GM13977 (cell line): ENCODE measurements at regions not wholly inside any gene's neighbourhood (a gene's known extent, or its start where the extent isn't known, plus 50 kb on each side); places are given as distances from the start of the nearest gene placed in this dataset.

Experiments
- DNase-seq: peaks from one replicate; pipeline ENCODE4 v3.0.0; 2012; ENCODE audit warnings: low spot score
- in situ Hi-C: fragments of 300-500 bp; cut with MboI; formaldehyde crosslinking; loops from one replicate; pipeline ENCODE4 v1.12.0; 2022; ENCODE audit warnings: low sequenced_read_pairs, low pct_unique_long_range_greater_than_20kb, mixed read lengths, inconsistent platforms; ENCODE audit not compliant: unreplicated experiment
- TF ChIP-seq, protein P1 (sequence below): IDR thresholded peaks from 2 replicates; pipeline ENCODE4 v1.5.1; 2012; ENCODE audit warnings: mild to moderate bottlenecking, control low read depth; ENCODE audit not compliant: insufficient read depth; ENCODE audit errors: extremely low read depth, missing control alignments

DNA sequence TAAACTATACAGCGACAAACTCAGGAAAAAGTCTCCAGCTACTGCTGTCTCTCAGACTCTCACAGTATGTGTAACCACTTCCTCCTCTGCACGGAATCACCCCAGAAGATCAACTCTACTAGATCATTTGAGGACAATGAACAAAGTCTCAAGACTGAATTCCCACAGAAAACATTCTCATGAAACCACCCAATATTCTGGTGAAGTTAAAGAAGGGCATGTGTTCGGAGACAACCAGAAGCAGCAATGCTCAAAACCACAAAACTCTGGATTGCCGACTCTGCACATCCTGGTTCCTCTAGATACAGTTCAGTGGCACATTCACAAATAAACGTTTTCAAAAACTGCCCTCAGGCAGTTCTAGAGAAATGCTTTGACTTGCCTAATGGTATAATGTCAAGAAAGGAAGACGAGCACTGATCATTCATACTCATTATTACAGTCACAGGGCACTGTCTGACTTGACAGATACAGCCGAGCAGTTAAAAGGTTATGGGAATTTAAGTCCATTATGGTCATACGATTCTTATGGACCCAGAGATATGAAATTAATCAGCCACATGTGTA is 91.9 kb upstream of the STK17B start:
- TF ChIP-seq, protein P1, sequence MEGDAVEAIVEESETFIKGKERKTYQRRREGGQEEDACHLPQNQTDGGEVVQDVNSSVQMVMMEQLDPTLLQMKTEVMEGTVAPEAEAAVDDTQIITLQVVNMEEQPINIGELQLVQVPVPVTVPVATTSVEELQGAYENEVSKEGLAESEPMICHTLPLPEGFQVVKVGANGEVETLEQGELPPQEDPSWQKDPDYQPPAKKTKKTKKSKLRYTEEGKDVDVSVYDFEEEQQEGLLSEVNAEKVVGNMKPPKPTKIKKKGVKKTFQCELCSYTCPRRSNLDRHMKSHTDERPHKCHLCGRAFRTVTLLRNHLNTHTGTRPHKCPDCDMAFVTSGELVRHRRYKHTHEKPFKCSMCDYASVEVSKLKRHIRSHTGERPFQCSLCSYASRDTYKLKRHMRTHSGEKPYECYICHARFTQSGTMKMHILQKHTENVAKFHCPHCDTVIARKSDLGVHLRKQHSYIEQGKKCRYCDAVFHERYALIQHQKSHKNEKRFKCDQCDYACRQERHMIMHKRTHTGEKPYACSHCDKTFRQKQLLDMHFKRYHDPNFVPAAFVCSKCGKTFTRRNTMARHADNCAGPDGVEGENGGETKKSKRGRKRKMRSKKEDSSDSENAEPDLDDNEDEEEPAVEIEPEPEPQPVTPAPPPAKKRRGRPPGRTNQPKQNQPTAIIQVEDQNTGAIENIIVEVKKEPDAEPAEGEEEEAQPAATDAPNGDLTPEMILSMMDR = no peak
- in situ Hi-C loops = loop anchor here (25.0 kb wide), 1 partner anchor 101 kb away; the partner anchor contains the start of gene STK17B

DNA sequence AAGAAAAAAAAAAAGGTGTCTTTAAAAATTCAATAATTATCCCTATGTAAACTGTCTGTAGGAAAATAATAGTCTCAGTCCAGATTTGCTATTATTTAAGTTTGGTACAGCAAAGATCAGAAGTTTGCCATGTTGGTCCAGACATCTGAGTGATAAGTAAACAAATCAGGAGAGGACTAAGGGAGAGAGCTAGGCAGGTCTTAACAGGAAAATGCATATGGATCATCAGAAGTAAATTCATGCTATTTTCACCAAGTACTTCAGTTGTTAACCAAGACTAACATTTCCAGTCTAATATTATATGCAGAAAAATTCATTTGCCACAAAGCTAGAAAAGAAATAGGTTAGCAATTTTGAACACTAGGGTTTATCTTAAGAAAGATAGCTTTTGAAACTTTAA is 95.0 kb upstream of the STK17B start:
- in situ Hi-C loops = loop anchor here (25.0 kb wide), 1 partner anchor 104 kb away; the partner anchor contains the start of gene STK17B
- TF ChIP-seq, protein P1 = no peak
- no peak for DNase-seq

More for the DNA sequence above, 91.9 kb upstream of the STK17B start:
- DNase-seq = no peak

DNA sequence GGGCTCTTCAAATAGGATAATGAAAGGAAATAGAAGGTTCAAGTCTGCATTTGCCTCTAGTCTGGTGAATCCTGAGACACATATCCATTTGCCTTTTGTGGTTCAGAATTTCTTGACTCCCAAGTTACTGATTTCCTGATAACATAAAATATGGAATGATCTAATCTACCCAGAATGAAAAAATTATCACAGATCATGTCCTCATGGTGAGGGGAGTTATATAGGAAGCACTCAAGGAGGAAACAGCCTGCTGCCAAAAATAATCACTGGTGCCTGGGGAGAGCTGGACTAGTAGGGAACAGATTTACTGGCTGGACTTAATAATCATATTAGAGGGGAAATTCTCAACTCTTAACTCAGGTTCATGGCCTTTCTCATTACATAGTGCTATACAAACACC is 95.5 kb upstream of the STK17B start:
- TF ChIP-seq, protein P1 = no peak
- no peak for DNase-seq
- in situ Hi-C loops = loop anchor here (25.0 kb wide), 1 partner anchor 105 kb away; the partner anchor contains the start of gene STK17B

DNA sequence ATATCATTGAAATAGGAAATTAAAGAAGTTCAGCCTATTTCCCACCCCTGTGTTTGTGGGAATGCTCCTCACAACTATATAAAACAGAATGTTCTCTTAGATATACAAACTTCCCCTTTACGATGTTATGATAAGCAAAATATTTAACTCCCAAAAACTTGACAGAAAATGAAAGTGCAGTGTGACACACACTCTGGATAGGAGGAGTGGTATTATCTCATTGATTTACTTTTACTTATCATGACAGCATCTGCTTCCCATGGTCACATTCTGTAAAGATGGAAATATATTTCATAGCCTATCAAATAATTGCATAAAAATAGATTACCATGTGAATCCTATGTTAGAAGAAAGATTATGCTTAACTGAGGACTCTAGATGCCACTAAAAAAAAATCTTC is 96.6 kb upstream of the STK17B start:
- TF ChIP-seq, protein P1 = no peak
- in situ Hi-C loops = loop anchor here (25.0 kb wide), 1 partner anchor 106 kb away; the partner anchor contains the start of gene STK17B

DNA sequence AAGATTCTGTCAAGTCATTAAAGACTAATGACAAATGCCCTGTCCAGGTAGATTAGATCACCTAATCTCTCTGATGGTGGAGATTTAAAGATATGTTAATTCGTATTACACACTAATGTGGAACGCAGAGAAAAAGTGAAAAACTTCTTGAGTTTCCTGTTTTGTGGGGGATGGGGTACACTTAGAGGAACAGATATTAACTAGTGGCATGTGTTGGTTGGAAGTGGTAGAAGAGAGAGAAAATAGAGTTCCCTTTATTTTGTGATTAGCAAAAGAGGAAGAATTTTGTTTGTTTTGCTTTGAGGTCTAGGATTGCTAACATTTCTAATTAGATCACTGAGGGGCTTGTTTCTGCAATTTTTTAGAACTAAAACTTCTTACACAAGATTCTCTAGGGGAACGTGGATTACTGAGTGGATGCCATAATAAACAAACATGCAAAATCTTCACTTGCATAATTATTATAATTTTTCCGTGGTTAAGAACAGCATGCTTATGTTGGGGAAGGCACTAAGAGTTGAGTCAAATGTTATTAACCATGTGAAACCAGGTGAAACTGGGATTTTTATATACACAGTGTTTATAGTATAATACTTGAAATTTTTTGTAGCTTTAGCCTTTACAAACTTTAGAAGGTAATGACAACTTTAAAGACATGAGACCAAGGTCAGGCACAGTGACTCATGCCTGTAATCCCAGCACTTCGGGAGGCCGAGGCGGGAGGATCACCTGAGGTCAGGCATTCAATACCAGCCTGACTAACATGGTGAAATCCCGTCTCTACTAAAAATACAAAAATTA is 97.4 kb upstream of the STK17B start:
- TF ChIP-seq, protein P1 = no peak
- in situ Hi-C loops = loop anchor here (25.0 kb wide), 1 partner anchor 106 kb away; the partner anchor contains the start of gene STK17B
- DNase-seq = no peak

More for the DNA sequence above, 96.6 kb upstream of the STK17B start:
- no peak for DNase-seq

DNA sequence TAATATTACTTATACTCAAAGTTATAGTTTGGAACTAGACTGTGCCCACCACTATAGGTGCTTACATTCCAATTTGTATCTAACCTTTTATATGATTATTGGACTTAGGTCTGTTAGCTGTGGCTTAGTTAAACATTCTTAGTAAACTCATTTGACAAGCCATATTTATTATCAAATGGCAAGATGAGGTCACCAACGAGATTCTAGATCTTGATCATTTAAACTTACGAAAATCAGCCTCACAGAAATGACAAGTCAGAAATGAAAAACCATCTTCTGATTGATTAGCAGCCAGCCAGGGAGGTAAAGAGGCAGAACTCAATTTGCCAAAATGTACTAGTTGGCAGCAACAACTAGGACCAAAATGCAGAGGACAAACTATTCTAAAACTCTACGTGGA is 100.4 kb upstream of the STK17B start:
- TF ChIP-seq, protein P1 = no peak
- in situ Hi-C loops = loop anchor here (5.0 to 25.0 kb wide), 2 partner anchors 109 to 194 kb away; partner anchors contain the start of gene STK17B

More for the DNA sequence above, 100.4 kb upstream of the STK17B start:
- no peak for DNase-seq
